ENCODE measurements at regions not wholly inside any gene's neighbourhood (a gene's known extent, or its start where the extent isn't known, plus 50 kb on each side); places are given as distances from the start of the nearest gene placed in this dataset.
"Not testable (repeated sequence)": the region's sequence is repeated elsewhere in the genome, so short reads cannot be mapped to it uniquely, and the experiment has no call there.

DNA sequence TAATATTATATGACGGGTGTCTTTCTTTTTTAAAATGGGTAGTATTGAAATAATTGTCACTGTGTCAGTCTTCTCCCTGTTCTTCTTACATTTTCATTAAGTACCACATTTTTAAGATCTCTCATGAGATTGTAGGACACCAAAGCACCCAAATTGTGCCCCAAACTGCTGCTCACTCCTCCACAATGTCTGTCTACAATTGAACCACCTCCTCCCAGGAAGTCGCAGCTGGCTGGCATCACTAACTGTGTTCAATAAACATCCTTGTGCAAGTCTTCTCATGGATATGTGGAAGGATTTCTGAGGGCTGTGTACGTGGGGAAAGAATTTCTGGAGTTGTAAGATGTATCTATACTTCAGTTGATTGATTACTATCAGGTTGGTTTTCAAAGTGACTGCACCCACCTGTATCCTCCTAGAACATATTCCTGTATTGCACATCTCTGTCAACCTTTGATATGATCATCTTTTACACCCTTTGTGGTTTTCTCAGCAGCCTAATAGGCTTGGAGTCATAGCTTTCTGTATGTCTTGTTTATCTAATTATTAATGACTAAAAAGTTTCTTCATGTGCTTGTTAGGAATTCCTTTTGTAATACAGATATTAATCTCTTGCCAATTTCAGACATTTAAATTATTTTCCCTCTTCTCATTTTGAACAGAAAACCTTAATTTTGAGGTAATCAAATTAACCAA is 774.9 kb downstream of the RNF144A start:
- DNase-seq = no peak

DNA sequence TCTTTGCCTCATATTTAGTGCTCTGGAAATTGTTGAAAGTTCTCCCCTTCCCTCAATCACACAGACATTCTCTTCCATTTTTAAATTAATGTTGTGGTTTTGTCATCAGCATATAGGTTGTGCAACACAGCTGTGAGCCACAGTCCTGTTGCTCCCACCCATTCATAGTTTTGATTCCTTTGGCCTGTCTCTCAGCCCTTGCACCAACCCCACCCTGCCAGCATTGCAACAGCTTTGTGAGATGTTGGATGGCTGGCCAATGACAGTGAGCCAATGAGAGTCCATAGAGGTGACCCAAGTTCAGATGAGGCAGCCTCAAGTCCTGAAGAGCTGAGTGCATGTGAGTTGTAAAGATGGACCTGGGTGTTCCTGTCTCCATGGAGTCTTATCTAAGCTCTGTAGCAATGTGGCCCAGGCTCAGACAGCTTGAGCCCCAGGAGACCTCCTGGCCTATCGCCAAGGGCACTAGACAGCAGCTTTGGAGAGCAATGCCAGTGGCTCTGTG is 775.5 kb downstream of the RNF144A start:
- no peak for DNase-seq

DNA sequence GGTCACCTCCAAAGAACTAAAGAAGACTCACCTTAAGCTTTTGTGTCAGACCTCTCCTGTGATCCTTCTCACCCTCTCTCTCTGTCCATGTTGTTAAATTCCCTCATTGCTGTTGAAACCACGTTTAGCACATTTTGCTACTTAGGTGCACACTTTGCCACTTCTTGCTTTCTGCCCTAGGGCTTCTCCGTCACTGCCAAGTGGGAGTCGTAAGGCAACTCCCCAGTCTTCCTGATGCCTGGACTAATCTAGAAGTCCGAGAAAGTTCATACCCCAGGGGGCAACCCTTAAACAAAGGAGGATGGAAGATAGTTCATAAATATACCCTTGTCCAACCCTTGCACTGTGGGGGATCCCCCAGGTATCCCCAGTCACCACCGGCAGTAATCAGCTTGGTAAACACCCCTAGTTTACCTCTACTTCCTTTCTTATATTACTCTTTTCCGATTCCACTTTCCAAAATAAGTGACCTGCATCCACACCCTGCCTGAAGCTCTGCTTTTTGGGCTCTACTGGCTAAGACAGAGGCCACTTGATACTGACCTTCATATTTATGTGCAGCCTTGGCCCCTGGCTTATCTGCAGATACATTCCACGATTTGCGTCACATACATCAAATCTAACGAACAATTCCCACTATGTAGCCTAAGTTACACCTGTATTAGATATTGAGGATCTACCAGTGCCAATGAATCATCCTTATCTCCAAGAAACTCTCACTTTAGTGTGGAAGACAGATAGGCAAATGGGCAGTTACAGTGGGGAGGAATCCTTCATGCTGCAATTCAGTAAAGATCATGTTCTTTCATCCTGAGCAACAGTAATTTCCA is 776.2 kb downstream of the RNF144A start:
- no peak for DNase-seq

DNA sequence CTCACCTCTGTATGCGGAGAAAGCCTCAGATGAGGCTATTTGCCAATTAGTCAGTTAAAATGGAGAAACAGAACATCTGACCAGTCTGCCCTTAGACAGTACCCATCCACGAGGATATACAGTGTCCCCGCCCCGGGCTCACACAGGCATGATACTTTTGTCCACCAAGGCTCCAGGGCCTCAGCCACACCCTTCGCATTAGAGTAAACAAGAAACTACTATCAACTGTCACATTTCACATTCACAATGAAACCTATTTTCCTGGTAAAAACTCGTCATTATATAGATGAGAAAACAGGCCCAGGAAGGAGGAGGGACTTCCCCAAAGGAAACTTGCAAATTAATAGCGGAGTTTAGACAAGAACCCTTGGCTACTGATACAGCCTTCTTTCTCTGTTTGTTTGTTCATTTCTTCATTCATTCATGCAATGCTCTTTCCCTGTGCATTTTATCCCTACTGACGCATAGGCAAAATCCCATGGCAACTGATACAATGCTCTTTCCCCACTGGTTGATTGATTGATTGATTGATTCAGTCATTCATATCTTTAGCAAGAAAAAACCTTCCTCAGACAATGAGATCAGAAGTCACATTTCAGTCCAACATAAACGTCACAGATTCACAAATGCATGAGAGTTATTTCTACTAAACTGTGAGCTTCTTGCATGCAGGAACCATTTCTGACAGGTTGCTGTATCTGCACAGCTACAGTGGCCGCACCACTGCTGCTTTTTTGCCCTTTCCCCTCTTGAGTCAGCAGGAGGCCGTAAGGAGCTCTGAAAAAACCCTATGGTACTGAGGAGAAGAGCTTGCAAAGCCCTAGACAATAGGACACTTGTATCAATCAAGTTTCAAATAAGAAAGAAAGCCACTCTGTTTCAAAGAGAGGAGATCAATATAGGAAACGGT is 777.1 kb downstream of the RNF144A start:
- DNase-seq = no peak

DNA sequence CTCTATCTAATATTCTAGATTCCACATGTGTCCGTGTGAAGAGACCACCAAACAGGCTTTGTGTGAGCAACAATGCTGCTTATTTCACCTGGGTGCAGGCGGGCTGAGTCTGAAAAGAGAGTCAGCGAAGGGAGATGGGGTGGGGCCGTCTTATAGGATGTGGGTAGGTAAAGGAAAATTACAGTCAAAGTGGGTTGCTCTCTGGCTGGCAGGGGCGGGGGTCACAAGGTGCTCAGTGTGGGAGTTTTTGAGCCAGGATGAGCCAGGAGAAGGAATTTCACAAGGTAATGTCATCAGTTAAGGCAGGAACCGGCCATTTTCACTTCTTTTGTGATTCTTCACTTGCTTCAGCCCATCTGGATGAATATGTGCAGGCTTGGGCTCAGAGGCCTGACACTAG is 779.3 kb downstream of the RNF144A start:
- not testable (repeated sequence) for DNase-seq

DNA sequence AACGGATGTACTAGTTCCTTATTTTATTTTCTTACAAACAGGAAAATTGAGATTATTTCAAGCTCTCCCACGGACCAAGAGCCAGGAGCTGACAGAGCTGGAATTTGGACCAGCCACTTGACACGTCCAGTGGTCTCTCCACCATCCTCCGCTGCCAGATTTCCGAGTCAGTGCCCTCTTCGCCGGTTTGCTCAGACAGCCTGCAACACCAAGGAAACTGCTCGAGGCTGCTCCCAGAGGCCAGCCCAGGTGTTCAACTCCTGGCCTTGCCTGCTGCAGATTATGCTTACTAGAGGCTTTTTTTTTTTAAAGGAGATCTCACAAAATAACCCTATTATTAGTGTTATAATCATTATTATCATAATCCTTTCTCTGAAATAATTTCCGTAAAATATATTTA is 779.8 kb downstream of the RNF144A start:
- DNase-seq = no peak

DNA sequence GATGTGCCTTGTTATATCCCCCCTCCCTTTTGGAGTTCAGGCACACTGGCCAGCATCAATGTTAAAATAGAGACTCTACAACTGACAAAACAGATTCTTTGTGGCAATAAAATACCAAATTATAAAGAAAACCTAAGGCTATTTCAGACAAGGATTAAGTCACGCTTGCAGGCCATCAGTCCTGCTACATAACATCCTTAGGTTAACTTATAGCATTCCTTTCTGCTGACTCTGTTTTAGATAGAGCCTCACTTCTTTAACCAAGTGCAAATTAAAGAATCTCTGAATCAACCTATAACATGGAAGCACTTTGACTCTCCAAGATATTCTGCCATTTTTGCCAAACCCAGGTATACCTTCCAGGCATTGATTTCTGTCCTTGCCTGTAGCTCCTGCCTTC is 784.6 kb downstream of the RNF144A start:
- DNase-seq = no peak

DNA sequence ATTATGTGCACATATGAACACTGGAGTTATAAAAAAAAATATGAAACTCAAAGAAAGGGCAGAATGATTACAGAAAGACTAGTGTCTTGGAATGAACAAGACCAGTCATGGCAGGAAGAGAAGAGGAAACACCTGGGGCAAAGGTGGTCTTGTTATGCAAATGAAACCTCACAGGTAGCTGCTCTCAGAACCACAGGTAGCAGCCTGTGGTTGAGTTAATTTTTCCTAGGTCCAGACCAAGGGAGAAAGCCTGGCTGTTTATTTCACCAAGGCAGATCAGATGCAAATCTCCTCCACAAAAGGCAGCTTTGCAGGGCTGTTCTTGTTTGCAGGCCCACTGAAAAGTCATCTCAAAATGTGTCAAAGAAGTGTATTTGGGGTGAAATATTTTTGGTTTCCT is 785.8 kb downstream of the RNF144A start:
- DNase-seq = no peak

DNA sequence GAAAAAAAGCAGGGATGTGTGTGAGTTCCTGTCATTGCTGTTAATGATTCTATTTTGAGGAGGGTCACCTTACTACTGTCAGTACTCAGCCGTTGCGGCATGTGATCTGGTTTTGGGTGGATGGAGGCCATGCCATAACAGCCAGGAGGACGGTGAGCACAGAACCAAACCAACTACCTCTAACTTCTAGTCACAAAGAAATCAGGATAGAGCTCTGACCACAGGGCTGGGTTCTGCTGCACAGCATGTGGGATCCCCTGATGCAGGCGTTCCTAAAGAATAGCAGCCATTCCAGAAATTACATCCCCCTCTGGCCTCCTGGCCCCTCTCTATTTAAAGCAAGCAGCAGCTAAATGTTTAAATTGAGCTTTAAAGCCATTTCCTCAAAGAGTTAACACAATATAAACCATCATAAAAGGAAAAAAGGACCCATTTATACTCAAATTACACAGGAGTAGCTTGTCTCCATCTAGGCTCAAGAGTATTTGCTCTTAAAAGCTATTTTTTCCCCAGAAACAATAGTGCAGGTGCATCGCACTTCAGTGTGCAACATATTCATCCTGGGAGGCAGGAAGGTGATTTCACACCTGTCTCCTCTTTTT is 786.4 kb downstream of the RNF144A start:
- no peak for DNase-seq

DNA sequence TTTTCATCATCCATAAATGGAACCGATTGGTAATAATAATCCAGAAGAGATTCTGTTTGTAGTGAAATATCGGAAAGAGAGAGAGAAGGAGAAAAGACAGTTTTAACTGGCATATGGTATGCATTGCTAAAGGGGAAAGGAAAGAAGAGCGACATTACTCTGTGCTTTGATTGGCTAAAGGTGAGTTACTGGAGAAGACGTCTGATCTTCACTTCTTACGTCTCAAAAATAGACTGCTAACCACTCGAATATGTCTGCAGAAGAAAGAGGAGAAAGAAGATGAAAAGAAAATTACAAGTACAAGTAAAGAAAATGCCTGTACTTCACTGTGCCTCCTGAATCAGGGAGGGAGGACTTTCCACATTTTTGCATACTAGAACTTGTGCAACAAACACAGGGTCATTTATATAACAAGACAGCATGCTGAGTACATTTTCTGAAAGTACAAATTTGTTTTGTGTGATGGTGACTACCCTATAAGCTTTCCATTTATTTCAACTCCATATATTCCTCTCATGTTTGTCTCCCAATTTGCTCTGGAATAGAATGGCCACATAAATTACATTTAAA is 787.2 kb downstream of the RNF144A start:
- DNase-seq = no peak

DNA sequence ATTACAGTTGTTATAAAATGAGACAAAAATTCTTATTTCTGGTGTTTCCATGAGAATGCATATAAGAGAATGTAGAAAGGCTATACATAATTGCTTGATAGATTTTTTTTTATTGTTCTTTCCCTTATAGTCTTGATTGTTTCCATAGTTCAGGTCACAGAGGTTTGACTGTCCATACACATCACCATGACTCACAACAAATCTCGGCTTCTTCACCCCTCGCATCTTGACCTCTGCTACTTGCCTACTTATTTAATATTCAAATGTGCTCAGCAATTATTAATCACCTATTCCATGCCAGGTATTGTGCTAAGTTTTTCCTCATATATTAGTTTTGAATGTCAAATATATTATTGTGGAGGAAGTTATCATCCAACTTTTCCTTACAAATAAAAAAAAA is 789.6 kb downstream of the RNF144A start:
- no peak for DNase-seq

DNA sequence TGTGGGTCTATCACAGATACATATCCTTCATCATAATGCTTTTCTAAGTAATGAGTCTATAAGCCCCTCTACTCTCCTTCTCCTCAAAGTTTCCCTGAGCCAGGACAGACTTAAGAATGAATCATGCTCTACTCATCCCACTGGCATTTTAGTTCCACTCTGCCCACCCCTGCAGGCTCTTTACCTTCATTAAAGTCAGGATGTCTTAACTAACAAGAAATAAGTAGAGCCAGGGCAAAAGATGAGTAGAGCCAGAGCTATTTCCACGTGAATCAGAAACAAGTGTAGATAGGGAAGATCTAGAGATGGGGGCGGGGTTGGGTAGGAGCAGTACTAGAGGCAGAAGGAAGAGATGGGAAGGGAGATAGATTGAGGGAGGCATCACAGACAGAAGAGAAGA is 790.5 kb downstream of the RNF144A start:
- no peak for DNase-seq

DNA sequence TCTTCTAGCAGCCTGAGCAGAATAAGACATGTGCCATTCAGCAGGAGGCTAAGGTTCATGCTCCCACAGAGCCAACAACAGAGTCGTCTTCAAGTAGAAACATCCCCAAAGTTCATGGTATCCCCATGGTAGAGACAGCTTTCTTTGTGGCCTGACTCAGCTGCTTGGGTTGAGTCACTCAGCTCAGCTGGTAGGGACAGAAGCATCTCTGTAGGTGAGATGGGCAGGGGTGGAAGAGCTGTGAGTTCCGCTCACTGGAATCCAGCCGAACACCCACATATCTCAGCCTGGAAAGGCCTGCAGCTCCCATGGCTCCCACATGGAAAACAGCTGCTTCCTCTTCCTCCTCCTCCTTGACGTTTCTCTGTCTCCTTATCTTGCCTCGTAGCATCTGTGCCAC is 792.7 kb downstream of the RNF144A start:
- DNase-seq = no peak

DNA sequence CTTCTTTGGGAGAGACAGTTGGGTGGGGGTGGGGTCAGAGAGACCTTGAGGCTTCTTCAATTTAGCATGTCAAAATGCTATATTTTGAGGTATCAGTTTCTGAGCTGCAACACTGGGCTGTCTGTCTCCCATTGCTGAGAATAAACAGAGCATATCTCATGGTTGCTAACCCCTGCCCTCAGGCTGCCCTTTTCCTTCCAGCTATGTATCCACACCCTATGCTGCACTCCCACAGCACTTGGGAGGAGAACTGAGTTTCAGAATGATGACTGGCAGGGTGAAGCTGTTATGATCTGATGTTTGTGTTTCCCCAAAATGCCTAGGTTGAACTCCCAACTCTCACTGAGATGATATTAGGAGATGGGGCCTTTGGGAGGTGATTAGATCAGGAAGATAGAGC is 794.0 kb downstream of the RNF144A start:
- no peak for DNase-seq

DNA sequence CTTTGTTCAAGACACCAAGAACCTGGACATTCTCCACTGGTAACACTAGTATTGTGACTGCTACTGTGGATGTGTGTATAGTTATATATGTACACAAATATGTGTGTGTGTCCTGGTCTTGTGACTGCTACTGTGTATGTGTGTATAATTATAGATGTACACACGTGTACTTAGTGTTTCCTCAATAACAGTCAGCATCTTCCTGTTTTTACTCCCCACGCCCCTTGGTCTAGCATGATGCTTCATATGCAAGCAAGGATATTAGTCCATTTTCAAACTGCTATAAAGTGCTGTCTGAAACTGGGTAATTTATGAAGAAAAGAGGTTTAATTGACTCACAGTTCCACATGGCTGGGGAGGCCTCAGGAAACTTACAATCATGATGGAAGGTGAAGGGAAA is 802.7 kb downstream of the RNF144A start:
- DNase-seq = no peak

DNA sequence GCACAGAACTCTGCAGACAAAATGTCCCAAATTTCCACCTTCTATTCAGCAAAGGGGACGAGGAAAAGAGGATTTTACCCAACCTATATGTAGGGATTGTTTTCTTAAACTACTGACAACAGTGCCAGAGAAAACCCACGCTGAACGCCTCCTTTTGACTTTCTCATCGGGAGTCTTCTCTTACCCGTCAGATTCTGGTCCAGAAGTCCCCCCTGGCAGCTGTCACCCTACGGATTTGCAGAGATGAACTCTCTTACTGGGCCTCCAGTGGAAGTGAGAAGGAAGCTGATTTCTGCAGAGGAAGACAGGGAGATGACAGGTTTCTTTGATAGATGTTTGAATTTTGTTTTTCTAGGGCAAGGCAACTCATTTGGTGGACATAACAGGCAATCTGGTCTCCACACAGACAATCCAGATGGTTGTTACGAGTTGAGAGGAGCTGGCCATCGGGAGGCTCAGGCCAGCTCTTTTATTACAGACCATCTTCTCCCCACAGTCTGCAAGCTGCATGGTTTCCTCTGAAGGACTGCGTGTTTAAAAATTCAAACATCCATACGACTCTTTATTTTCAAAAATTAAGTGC is 804.3 kb downstream of the RNF144A start:
- DNase-seq = no peak

DNA sequence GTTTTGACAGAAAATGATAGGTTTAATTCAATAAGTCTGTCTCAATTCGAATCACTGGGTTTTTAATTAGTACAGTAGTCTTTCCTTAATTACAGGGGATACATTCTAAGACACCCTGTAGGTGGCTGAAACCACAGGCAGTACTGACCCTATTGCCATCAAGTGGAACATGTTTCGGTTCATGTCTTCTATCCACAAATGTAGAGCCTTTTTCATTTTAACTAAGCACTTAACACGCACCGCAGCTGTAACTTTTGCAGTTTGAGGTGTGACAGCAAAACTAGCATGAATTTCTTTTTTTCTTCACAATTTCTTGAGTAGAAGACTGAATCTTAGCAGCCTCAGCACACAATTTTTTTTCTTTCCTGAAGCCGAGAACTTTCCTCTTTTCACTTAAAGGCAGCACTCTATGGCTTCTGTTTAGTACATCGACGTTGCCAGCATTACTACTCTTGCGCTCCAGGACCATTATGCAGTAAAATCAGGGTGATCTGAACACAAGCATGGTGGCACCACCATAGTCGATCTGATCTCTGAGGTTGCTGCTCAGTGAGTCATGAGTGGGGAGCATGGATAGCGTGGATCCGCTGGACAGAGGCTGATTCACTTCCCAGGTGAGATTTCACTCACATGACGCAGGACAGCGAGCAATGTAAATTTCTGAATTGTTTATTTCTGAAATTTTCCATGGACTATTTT is 805.1 kb downstream of the RNF144A start:
- DNase-seq = no peak

DNA sequence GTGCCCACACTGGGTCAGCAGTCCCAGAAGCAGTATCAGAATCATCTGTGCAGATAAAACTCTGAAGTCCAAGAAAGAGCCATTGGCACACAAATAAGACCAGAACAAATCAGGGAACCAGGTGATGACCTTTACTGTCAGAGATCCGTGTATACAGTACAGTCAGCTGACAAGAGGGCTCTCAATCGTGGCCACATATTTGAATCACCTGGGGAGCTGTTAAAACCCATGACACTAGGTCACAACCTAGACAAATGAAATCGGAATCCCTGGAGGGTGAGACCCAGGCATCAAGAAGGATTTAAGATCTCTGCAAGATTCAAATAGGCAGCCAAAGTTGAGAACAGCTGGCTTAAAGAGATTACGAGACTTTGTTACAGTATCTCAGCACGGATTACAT is 807.1 kb downstream of the RNF144A start:
- DNase-seq = no peak

DNA sequence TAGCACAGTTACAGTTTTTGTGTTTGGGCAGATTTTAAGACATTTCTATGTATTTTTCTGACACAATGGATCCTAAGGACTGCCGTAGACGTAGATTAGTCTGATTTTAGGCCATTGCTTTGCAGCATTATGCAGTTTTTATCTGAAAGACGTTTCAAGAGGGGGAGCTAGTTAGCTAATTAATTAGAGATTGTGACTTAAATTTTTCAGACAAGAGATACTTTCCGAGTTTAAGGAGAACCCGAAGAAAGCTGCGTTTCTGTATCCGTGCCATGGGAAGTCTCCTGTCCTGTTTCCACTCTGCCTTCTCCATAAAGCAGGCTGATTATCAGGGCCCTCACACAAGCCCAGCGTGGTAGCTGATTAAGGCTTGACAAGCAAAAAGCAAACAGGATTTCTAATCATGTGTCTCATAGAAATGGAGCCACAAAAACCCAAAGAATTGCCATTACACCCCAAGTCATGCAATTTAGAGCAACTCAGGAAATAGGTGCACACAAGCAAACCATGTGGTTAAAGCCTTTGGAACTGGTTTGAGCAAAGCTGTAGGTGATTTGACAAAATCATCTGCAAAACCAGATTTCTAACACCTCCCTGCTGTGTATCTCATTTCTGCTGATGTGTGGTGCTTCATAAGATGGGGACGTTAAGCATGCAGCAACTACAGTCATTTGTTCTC is 808.1 kb downstream of the RNF144A start:
- DNase-seq = no peak

DNA sequence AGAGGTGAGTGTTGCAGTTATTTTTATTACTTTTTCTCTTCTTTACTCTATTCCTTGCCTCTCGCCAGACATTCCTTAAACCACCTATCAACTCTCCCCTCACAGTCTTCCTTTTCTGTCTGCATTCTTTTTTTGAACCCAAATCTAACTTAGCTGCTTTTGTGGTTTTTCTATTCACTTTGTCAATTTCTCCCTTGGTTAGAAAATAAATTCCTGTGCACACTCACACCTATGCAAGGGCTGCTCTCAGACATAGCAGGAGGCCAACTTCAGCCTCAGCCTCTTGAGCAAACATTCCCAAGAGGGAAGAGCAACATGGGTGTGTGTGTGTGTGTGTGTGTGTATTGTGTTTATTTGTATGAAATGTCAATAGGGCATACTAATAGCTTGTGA is 808.6 kb downstream of the RNF144A start:
- no peak for DNase-seq

DNA sequence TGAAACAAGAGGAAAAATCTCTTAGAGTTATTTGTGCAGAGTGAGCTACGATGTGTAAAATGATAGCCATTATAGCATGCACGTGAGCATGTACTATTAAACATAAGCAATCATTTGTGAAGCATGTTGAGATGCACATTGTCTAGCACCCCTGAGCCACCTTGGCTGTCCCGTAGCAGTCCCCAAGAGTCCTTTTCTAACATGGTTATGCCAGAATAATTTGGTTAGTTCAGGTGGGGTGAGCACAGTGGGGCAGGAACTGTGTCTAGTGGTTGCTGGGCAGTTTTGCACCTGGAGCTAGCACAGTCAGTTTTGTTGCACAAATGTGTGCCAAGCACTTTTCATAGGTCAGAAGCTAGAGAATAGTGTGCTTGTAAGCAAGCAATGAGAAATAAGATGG is 809.8 kb downstream of the RNF144A start:
- DNase-seq = no peak
